Stomach (tissue), 8 donors: ENCODE measurements at regions not wholly inside any gene's neighbourhood (a gene's known extent, or its start where the extent isn't known, plus 50 kb on each side); places are given as distances from the start of the nearest gene placed in this dataset.
"Not testable (repeated sequence)": the region's sequence is repeated elsewhere in the genome, so short reads cannot be mapped to it uniquely, and the experiment has no call there.

Source experiments
- DNase-seq, 2 donors: peaks; one replicate each; pipeline versions ENCODE4 v3.0.0 to v3.0.0-alpha.2; 2013 to 2019
- H3K27ac ChIP-seq, 5 donors: fragments of 200-600 bp in 4 of 5; sonication (generic) in 4 of 5; one replicate each; pipeline ENCODE4 v1.5.1; 2013 to 2019; ENCODE audit warnings: mild to moderate bottlenecking in 1 of 5, moderate library complexity in 1 of 5
- H3K27me3 ChIP-seq, 3 donors: fragments of 200-600 bp; sonication (generic); one replicate each; pipeline ENCODE4 v1.5.1; 2017 to 2019; ENCODE audit warnings: mixed run types in 1 of 3
- H3K36me3 ChIP-seq, 4 donors: fragments of 200-600 bp; sonication (generic); 1 replicate in 3 of 4; 2 replicates in 1 of 4; pipeline ENCODE4 v1.5.1; 2016 to 2019
- H3K4me1 ChIP-seq, 4 donors: fragments of 200-600 bp; sonication (generic); one replicate each; pipeline ENCODE4 v1.5.1; 2016 to 2019
- H3K4me3 ChIP-seq, 4 donors: fragments of 200-600 bp; sonication (generic) in 3 of 4; one replicate each; pipeline ENCODE4 v1.5.1; 2016 to 2019; ENCODE audit warnings: mild to moderate bottlenecking in 1 of 4
- H3K9me3 ChIP-seq, 4 donors: fragments of 200-600 bp; sonication (generic); one replicate each; pipeline ENCODE4 v1.5.1; 2016 to 2019
- EP300 ChIP-seq: sonication (generic); formaldehyde crosslinking; IDR thresholded peaks from one replicate; pipeline ENCODE4 v1.6.1; 2017; ENCODE audit warnings: antibody characterized with exemption
- POLR2A ChIP-seq, 4 donors: fragments of 450-650 bp; IDR thresholded peaks; one replicate each; pipeline ENCODE4 v1.6.1; 2016; ENCODE audit warnings: antibody characterized with exemption in 4 of 4, control low read depth in 2 of 4, mild to moderate bottlenecking in 1 of 4, moderate library complexity in 1 of 4
- POLR2AphosphoS5 ChIP-seq, 3 donors: sonication (generic); formaldehyde crosslinking; IDR thresholded peaks; one replicate each; pipeline ENCODE4 v1.6.1; 2016; ENCODE audit warnings: antibody characterized with exemption in 3 of 3
- whole genome bisulfite sequencing, 5 donors: extraction: QIAGEN DNeasy Blood & Tissue Kit in 3 of 5; methylation state at CpG; one replicate each; pipeline versions ENCODE4 v1.1.5 to v1.1.7; 2013 to 2018; 5-methylcytosine and 5-hydroxymethylcytosine counted together
- intact Hi-C: fragments of 100-400 bp; cut with DNase I; formaldehyde crosslinking; loops from one replicate; pipeline ENCODE4 v1.15.1; 2023; ENCODE audit warnings: low total_unique reads
- TF ChIP-seq, protein P1 (sequence below), 7 experiments: fragments of 450-650 bp in 4 of 7; fragments of 200-600 bp in 3 of 7; sonication (generic) in 3 of 7; IDR thresholded peaks; one replicate each; pipeline ENCODE4 v1.5.1; 2016 to 2019; ENCODE audit warnings: antibody characterized with exemption in 7 of 7, control low read depth in 2 of 7, mild to moderate bottlenecking in 1 of 7
- donor health status: healthy with polysubstance abuse.
- donor health status: Bipolar disorder and iron deficiency.
- donor health status: healthy.

DNA sequence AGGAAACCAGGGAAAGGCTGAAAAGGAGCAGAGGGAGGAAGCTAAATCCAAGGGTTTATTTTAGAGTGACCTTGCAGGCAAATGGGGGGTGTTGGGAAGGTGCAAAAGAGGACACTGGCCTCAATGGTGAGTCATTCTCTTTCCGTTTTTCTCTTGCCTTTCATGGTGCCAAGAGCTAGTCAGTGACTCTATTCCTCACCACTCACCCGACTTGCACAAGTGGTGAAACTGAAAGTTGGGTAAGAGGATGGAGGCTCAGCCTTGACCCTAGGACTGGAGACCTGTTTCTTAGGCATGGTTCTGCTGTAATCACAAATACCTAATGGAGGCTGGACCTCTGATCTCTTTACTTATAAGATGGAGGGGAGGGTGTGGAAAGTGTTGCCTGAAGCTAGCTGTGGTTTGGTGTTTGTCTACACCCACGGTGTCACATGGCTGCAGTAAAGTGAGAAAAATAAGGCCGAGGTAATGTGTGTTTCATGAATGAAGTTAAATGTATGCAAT lies 67.3 kb upstream of the CREB3L1 start:
- peak in 1 of 2 donors; percentile 6 for DNase-seq
- 38 to 56% (median 53%) methylated on average over 4 of the region's 4 CpGs for WGBS, 5 donors

DNA sequence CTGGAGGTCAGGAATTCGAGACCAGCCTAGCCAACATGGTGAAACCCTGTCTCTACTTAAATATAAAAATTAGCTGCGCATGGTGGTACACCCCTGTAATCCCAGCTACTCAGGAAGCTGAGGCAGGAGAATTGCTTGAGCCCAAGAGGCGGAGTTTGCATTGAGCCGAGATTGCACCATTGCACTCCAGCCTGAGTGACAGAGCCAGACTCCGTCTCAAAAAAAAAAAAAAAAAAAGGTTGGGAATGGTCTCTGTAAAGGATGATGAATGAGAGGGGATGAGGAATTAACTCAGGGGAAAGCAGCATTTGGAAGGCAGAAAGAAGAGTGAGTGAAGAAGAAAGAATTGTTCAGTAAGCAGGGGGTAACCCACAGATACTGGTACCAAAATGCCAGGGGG lies 67.8 kb upstream of the CREB3L1 start:
- H3K4me3 ChIP-seq, H3K27me3 ChIP-seq, H3K9me3 ChIP-seq, intact Hi-C loops, H3K27ac ChIP-seq, DNase-seq, H3K36me3 ChIP-seq, H3K4me1 ChIP-seq: not testable (repeated sequence)
- WGBS, 5 donors: 67 to 72% (median 71%) methylated on average over 5 of the region's 5 CpGs

More for the DNA sequence above, 67.3 kb upstream of the CREB3L1 start:
- Histone ChIP-seq H3K36me3 (no peaks in the 10 kb centered on the region), H3K27me3 (peaks cover 0 to 3% (median 0%) of the 10 kb centered on the region in 3 donors), H3K4me1 (no peaks in the 10 kb centered on the region), H3K4me3 (no peak overlapping the region), H3K27ac (no peak overlapping the region), H3K9me3 (no peaks in the 10 kb centered on the region)
- intact Hi-C loops: no loop called here
- TF ChIP-seq POLR2AphosphoS5 (IDR thresholded peaks at IDR 0.05) (no peak), POLR2A (IDR thresholded peaks at IDR 0.05) (no peak), EP300 (no peak)
- TF ChIP-seq, protein P1, sequence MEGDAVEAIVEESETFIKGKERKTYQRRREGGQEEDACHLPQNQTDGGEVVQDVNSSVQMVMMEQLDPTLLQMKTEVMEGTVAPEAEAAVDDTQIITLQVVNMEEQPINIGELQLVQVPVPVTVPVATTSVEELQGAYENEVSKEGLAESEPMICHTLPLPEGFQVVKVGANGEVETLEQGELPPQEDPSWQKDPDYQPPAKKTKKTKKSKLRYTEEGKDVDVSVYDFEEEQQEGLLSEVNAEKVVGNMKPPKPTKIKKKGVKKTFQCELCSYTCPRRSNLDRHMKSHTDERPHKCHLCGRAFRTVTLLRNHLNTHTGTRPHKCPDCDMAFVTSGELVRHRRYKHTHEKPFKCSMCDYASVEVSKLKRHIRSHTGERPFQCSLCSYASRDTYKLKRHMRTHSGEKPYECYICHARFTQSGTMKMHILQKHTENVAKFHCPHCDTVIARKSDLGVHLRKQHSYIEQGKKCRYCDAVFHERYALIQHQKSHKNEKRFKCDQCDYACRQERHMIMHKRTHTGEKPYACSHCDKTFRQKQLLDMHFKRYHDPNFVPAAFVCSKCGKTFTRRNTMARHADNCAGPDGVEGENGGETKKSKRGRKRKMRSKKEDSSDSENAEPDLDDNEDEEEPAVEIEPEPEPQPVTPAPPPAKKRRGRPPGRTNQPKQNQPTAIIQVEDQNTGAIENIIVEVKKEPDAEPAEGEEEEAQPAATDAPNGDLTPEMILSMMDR (IDR thresholded peaks at IDR 0.05): no peak

DNA sequence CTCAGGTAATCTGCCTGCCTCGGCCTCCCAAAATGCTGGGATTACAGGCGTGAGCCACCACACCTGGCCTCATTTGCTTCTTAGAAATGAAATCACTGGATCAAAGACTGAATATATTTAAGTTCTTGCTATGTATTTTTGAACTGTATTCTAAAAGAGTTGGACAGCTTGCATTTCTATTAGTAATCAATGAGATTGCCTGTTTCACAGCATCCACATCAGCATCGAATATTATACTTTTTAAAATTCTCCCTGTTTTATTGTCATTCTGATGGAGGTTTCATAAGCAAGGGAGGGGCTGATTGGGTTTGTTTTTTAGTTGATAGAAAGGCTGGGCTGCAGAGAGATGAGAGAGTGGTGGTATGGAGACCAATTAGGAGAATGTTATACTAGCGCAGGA lies 68.7 kb upstream of the CREB3L1 start:
- peaks cover 0 to 3% (median 0%) of the 10 kb centered on the region in 3 donors for H3K27me3 ChIP-seq
- H3K4me1 ChIP-seq: no peaks in the 10 kb centered on the region
- no peak overlapping the region for H3K27ac ChIP-seq
- no peaks in the 10 kb centered on the region for H3K9me3 ChIP-seq
- intact Hi-C loops: no loop called here
- no peaks in the 10 kb centered on the region for H3K36me3 ChIP-seq
- H3K4me3 ChIP-seq: no peak overlapping the region
- DNase-seq: no peak
- WGBS, 5 donors: 93 to 97% (median 95%) methylated on average over 4 of the region's 4 CpGs
- TF ChIP-seq POLR2A (IDR thresholded peaks at IDR 0.05): no peak
- TF ChIP-seq POLR2AphosphoS5 (IDR thresholded peaks at IDR 0.05): no peak
- TF ChIP-seq, protein P1 (IDR thresholded peaks at IDR 0.05): no peak
- TF ChIP-seq EP300: no peak

DNA sequence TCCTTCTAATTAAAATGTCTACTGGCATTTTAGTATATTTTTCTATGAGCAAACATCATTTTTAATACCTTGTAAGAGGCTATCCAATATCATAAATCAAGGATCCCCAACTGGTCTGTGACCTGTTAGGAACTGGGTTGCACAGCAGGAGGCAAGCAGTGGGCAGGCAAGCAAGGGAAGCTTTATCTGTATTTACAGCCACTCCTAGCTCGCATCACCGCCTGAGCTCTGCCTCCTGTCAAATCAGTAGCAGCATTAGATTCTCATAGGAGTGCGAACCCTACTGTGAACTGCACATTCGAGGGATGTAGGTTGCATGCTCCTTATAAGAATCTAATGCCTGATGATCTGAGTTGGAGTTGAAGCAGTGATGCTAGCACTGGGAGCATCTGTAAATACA lies 70.2 kb upstream of the CREB3L1 start:
- Histone ChIP-seq H3K36me3 (no peaks in the 10 kb centered on the region), H3K27me3 (peaks cover 0 to 3% (median 0%) of the 10 kb centered on the region in 3 donors), H3K27ac (no peak overlapping the region), H3K9me3 (no peaks in the 10 kb centered on the region), H3K4me3 (no peak overlapping the region), H3K4me1 (no peaks in the 10 kb centered on the region)
- intact Hi-C loops: no loop called here
- DNase-seq: no peak
- no peak for TF ChIP-seq POLR2A (IDR thresholded peaks at IDR 0.05)
- TF ChIP-seq EP300: no peak
- TF ChIP-seq, protein P1 (IDR thresholded peaks at IDR 0.05): no peak
- no peak for TF ChIP-seq POLR2AphosphoS5 (IDR thresholded peaks at IDR 0.05)
- WGBS, 5 donors: 27 to 57% (median 45%) methylated on average over 4 of the region's 4 CpGs

DNA sequence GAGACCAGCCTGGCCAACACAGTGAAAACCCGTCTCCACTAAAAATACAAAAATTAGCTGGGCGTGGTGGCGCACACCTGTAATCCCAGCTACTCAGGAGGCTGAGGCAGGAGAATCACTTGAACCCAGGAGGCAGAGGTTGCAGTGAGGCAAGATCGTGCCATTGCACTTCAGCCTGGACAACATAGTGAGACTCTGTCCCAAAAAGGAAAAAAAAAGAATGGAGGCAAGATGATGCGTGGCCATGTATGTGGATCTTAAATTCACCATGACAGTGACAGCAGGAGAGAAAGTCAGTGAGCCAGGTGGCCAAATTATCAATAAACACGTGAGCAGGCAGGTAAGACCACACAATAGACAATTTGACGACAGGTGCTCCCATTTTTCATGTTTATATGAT lies 73.0 kb upstream of the CREB3L1 start:
- H3K4me1 ChIP-seq, H3K9me3 ChIP-seq, H3K36me3 ChIP-seq, H3K27me3 ChIP-seq, intact Hi-C loops, H3K27ac ChIP-seq, DNase-seq, H3K4me3 ChIP-seq: not testable (repeated sequence)
- WGBS, 5 donors: 91 to 95% (median 95%) methylated on average over 7 of the region's 7 CpGs
